ENCODE measurements at regions not wholly inside any gene's neighbourhood (a gene's known extent, or its start where the extent isn't known, plus 50 kb on each side); places are given as distances from the start of the nearest gene placed in this dataset.

DNA sequence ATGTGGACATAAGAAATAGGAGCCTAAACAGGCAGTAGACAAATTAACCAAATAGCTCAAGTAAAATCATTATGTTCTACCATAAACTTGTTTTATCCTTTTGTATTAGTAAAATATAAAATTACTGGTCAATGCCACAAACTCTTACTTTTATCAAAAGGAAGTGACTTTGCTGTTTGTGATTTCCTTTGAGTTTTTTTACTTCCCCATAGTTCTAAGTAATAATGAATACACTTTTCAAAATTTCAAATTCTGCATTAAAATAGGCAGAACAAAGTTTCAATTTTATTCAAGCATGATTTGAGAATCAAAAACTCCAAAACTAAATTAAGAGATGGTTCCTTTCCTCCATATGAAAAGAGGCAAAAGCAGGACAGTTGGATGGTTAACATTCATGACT lies 139.7 kb upstream of the ABCB5 start:
- TF ChIP-seq, protein P1, sequence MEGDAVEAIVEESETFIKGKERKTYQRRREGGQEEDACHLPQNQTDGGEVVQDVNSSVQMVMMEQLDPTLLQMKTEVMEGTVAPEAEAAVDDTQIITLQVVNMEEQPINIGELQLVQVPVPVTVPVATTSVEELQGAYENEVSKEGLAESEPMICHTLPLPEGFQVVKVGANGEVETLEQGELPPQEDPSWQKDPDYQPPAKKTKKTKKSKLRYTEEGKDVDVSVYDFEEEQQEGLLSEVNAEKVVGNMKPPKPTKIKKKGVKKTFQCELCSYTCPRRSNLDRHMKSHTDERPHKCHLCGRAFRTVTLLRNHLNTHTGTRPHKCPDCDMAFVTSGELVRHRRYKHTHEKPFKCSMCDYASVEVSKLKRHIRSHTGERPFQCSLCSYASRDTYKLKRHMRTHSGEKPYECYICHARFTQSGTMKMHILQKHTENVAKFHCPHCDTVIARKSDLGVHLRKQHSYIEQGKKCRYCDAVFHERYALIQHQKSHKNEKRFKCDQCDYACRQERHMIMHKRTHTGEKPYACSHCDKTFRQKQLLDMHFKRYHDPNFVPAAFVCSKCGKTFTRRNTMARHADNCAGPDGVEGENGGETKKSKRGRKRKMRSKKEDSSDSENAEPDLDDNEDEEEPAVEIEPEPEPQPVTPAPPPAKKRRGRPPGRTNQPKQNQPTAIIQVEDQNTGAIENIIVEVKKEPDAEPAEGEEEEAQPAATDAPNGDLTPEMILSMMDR (IDR thresholded peaks at IDR 0.05) = no peak
- TF ChIP-seq POLR2A (IDR thresholded peaks at IDR 0.05) = no peak

All from esophagus squamous epithelium (tissue), 4 donors.